ENCODE measurements at regions not wholly inside any gene's neighbourhood (a gene's known extent, or its start where the extent isn't known, plus 50 kb on each side); places are given as distances from the start of the nearest gene placed in this dataset.
A peak's percentile ranks its signal among the peaks of the same experiment; 100 is the strongest.

DNA sequence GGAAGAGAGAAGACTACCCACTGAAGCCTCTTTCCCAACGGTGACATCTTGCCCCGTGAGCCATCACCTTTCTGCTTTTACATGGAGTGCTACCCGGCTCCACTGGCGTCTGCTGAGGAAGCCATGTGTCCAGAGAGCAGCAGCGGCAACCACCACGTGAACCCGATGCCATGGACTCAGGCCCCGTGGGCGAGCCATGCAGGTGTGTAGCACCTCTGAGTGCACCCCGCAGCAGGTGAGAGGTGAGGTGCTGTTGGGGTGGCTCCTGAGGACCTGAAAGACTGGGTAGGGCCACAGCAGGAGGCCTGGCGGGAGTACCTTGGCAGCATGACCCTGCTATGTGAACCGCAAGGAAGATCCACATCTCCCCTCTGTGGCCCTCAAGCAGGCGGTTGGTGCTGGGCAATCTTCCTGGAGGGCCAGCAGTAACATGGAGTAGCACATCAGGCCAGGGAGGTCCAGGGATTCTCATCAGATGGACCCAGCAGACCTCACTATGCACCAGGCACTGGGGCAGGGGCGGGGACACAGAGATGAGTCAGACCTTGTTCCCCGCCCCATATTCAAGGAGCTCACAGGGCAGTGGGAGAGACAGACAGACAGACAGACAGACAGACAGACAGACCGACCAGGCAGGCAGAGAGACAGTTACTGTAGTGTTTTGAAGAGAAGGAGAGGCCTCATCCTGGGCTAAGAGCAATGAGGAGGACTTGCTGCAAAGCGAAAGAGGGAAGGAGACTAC is 129.6 kb downstream of the PAPOLA start:
- no peaks in the 10 kb centered on the region for H4K20me1 ChIP-seq (ENCODE audit: low read length)
- peak; percentile 33; the same call in 1 of the 2 replicates for ATAC-seq
- no peak overlapping the region for H3K27ac ChIP-seq (ENCODE audit: low read length)
- no peak overlapping the region for H3K4me2 ChIP-seq (ENCODE audit: low read length)
- H3K36me3 ChIP-seq (ENCODE audit: low read depth, low read length) = no peaks in the 10 kb centered on the region
- no peaks in the 10 kb centered on the region for H3K9me3 ChIP-seq (ENCODE audit: low read length)
- peaks cover 13% of the 10 kb centered on the region for H3K27me3 ChIP-seq (ENCODE audit: low read length)
- TF ChIP-seq EZH2phosphoT487 (IDR thresholded peaks at IDR 0.05; ENCODE audit: borderline replicate concordance, low read length) = no peak
- no peak for TF ChIP-seq EZH2 (IDR thresholded peaks at IDR 0.05; ENCODE audit: low read length, unreplicated experiment)
- no peak for TF ChIP-seq CTCF (conservative IDR thresholded peaks at IDR 0.05; ENCODE audit: low read depth, low read length)
- H3K4me1 ChIP-seq (ENCODE audit: insufficient read depth, low read length) = peaks cover 7% of the 10 kb centered on the region; the same call in 1 of the 2 replicates
- BruUV-seq (replicated peaks) = no TSS peak
- intact Hi-C loops (cut with micrococcal nuclease) = no loop called here
- no peaks in the 10 kb centered on the region for H3K79me2 ChIP-seq (ENCODE audit: low read length)
- H3F3A ChIP-seq (ENCODE audit: low read length, unreplicated experiment) = no peaks in the 10 kb centered on the region
- no peak overlapping the region for H2AFZ ChIP-seq (ENCODE audit: low read length)
- no peak overlapping the region for H3K9ac ChIP-seq (ENCODE audit: low read length)
- DNase-seq = no peak
- no peak overlapping the region for H3K4me3 ChIP-seq (ENCODE audit: low read length)
- ChIA-PET CTCF (no interaction called here), POLR2A (ENCODE audit: unreplicated experiment) (interaction anchor here (0.6 kb wide), 1 partner anchor 979 kb away, joined by 9 read pairs; no protein-coding TSS in a partner anchor)
- H3K9me2 ChIP-seq (replicated peaks; ENCODE audit: low read length) = no peaks in the 10 kb centered on the region

GRCh38 chr14:96632363-96632758 is 130.2 kb downstream of the PAPOLA start:
- ATAC-seq = no peak
- Histone ChIP-seq H4K20me1 (ENCODE audit: low read length) (no peaks in the 10 kb centered on the region), H3K9ac (ENCODE audit: low read length) (no peak overlapping the region), H3K36me3 (ENCODE audit: low read depth, low read length) (no peaks in the 10 kb centered on the region), H3K4me3 (ENCODE audit: low read length) (no peak overlapping the region), H3K27me3 (ENCODE audit: low read length) (peaks cover 15% of the 10 kb centered on the region), H3K27ac (ENCODE audit: low read length) (no peak overlapping the region), H3F3A (ENCODE audit: low read length, unreplicated experiment) (no peaks in the 10 kb centered on the region), H3K9me3 (ENCODE audit: low read length) (no peaks in the 10 kb centered on the region), H3K9me2 (replicated peaks; ENCODE audit: low read length) (no peaks in the 10 kb centered on the region), H3K4me2 (ENCODE audit: low read length) (no peak overlapping the region), H3K4me1 (ENCODE audit: insufficient read depth, low read length) (peaks cover 1% of the 10 kb centered on the region; the same call in 1 of the 2 replicates), H3K79me2 (ENCODE audit: low read length) (no peaks in the 10 kb centered on the region), H2AFZ (ENCODE audit: low read length) (no peak overlapping the region)
- ChIA-PET CTCF (no interaction called here), POLR2A (ENCODE audit: unreplicated experiment) (interaction anchor here (0.6 kb wide), 1 partner anchor 979 kb away, joined by 9 read pairs; no protein-coding TSS in a partner anchor)
- TF ChIP-seq EZH2 (IDR thresholded peaks at IDR 0.05; ENCODE audit: low read length, unreplicated experiment) (no peak), CTCF (conservative IDR thresholded peaks at IDR 0.05; ENCODE audit: low read depth, low read length) (no peak), EZH2phosphoT487 (IDR thresholded peaks at IDR 0.05; ENCODE audit: borderline replicate concordance, low read length) (no peak)
- intact Hi-C loops (cut with micrococcal nuclease) = no loop called here
- no TSS peak for BruUV-seq (replicated peaks)
- no peak for DNase-seq

DNA sequence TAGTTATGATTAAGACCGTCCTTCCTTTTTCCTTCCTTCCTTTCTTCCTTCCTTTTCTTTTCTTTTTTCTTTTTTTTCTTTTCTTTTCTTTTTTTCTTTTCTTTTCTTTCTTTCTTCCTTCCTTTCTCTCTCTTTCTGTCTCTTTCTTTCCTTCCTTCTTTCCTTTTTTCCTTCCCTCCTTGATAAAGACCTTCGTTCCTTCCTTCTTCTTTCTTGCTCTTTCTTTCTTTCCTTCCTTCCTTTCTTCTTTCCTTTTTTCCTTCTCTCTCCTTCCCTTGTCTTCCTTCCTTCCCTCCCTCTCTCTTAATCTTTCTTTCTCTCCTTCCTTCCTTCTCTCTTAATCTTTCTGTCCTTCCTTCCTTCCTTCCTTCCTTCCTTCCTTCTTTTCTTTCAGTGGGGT is 130.9 kb downstream of the PAPOLA start:
- no peak for ATAC-seq

More for the DNA sequence above, 130.9 kb downstream of the PAPOLA start:
- Histone ChIP-seq H3K79me2 (ENCODE audit: low read length) (no peaks in the 10 kb centered on the region), H3K27ac (ENCODE audit: low read length) (no peak overlapping the region), H3K36me3 (ENCODE audit: low read depth, low read length) (no peaks in the 10 kb centered on the region), H3K4me1 (ENCODE audit: insufficient read depth, low read length) (no peaks in the 10 kb centered on the region), H4K20me1 (ENCODE audit: low read length) (no peaks in the 10 kb centered on the region), H3K4me3 (ENCODE audit: low read length) (no peak overlapping the region), H3K4me2 (ENCODE audit: low read length) (no peak overlapping the region), H2AFZ (ENCODE audit: low read length) (no peak overlapping the region), H3K9me3 (ENCODE audit: low read length) (no peaks in the 10 kb centered on the region), H3F3A (ENCODE audit: low read length, unreplicated experiment) (no peaks in the 10 kb centered on the region), H3K27me3 (ENCODE audit: low read length) (peaks cover 22% of the 10 kb centered on the region), H3K9me2 (replicated peaks; ENCODE audit: low read length) (no peaks in the 10 kb centered on the region), H3K9ac (ENCODE audit: low read length) (no peak overlapping the region)
- intact Hi-C loops (cut with micrococcal nuclease) = no loop called here
- no peak for DNase-seq
- no peak for TF ChIP-seq EZH2phosphoT487 (IDR thresholded peaks at IDR 0.05; ENCODE audit: borderline replicate concordance, low read length)
- no peak for TF ChIP-seq EZH2 (IDR thresholded peaks at IDR 0.05; ENCODE audit: low read length, unreplicated experiment)
- TF ChIP-seq CTCF (conservative IDR thresholded peaks at IDR 0.05; ENCODE audit: low read depth, low read length) = no peak
- POLR2A ChIA-PET (ENCODE audit: unreplicated experiment) = no interaction called here
- CTCF ChIA-PET = no interaction called here
- BruUV-seq (replicated peaks) = no TSS peak

All from PC-3 (cell line).